ENCODE measurements at regions not wholly inside any gene's neighbourhood (a gene's known extent, or its start where the extent isn't known, plus 50 kb on each side); places are given as distances from the start of the nearest gene placed in this dataset.

- TF ChIP-seq, protein P1, sequence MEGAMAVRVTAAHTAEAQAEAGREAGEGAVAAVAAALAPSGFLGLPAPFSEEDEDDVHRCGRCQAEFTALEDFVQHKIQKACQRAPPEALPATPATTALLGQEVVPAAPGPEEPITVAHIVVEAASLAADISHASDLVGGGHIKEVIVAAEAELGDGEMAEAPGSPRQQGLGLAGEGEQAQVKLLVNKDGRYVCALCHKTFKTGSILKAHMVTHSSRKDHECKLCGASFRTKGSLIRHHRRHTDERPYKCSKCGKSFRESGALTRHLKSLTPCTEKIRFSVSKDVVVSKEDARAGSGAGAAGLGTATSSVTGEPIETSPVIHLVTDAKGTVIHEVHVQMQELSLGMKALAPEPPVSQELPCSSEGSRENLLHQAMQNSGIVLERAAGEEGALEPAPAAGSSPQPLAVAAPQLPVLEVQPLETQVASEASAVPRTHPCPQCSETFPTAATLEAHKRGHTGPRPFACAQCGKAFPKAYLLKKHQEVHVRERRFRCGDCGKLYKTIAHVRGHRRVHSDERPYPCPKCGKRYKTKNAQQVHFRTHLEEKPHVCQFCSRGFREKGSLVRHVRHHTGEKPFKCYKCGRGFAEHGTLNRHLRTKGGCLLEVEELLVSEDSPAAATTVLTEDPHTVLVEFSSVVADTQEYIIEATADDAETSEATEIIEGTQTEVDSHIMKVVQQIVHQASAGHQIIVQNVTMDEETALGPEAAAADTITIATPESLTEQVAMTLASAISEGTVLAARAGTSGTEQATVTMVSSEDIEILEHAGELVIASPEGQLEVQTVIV (CRISPR knock-in tag; IDR thresholded peaks at IDR 0.05; ENCODE audit: borderline replicate concordance), result no peak
- no peak for TF ChIP-seq ZNF311 (CRISPR knock-in tag; IDR thresholded peaks at IDR 0.05)
Measured at GRCh38 chrX:125711103-125711502, 391.4 kb downstream of the TEX13C start (continued).

- intact Hi-C loops (cut with micrococcal nuclease) (no loop called here), in situ Hi-C loops (cut with MboI) (no loop called here)
- no peak for ATAC-seq
- Histone ChIP-seq H3K9me1 (ENCODE audit: control insufficient read depth, insufficient read depth, low read length) (no peaks in the 10 kb centered on the region), H3K4me3 (no peak overlapping the region), H3K36me3 (ENCODE audit: control insufficient read depth, insufficient read depth, low read length) (no peaks in the 10 kb centered on the region), H3K9ac (ENCODE audit: insufficient read depth in 1 of 2, low read depth in 2 of 2, low read length in 2 of 2) (no peak overlapping the region), H3K4me2 (ENCODE audit: insufficient read depth, low read length) (no peak overlapping the region), H3K79me2 (ENCODE audit: control insufficient read depth, insufficient read depth, low read length) (no peaks in the 10 kb centered on the region), H2AFZ (ENCODE audit: low read depth, low read length) (no peak overlapping the region), H3K9me3 (replicated peaks; ENCODE audit: control insufficient read depth, insufficient read depth, low read depth, low read length) (no peaks in the 10 kb centered on the region), H4K20me1 (replicated peaks; ENCODE audit: control insufficient read depth, insufficient read depth, low read length) (no peaks in the 10 kb centered on the region), H3K4me1 (replicated peaks in 1 of 2; ENCODE audit: control insufficient read depth in 2 of 2, insufficient read depth in 2 of 2, low read length in 2 of 2) (no peaks in the 10 kb centered on the region), H3K27me3 (ENCODE audit: control insufficient read depth in 2 of 2, insufficient read depth in 2 of 2, low read length in 2 of 2) (no peaks in the 10 kb centered on the region), H3K27ac (ENCODE audit: extremely low read depth, low read depth, low read length) (no peak overlapping the region)
- CTCF ChIA-PET (ENCODE audit: low intra/inter-chr PET ratio), result no interaction called here
- FAIRE-seq, result no peak
- no TSS peak for BruUV-seq (replicated peaks)
- TF ChIP-seq MNT (conservative IDR thresholded peaks at IDR 0.05) (no peak), ZNF324 (CRISPR knock-in tag; IDR thresholded peaks at IDR 0.05) (no peak), ELF2 (CRISPR knock-in tag; IDR thresholded peaks at IDR 0.05) (no peak), ADNP (tag; IDR thresholded peaks at IDR 0.05) (no peak)
- TF ChIP-seq, protein P2, sequence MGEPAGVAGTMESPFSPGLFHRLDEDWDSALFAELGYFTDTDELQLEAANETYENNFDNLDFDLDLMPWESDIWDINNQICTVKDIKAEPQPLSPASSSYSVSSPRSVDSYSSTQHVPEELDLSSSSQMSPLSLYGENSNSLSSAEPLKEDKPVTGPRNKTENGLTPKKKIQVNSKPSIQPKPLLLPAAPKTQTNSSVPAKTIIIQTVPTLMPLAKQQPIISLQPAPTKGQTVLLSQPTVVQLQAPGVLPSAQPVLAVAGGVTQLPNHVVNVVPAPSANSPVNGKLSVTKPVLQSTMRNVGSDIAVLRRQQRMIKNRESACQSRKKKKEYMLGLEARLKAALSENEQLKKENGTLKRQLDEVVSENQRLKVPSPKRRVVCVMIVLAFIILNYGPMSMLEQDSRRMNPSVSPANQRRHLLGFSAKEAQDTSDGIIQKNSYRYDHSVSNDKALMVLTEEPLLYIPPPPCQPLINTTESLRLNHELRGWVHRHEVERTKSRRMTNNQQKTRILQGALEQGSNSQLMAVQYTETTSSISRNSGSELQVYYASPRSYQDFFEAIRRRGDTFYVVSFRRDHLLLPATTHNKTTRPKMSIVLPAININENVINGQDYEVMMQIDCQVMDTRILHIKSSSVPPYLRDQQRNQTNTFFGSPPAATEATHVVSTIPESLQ (CRISPR knock-in tag; IDR thresholded peaks at IDR 0.05), result no peak
- 0% methylated on average over 3 of the region's 3 CpGs for WGBS (ENCODE audit: insufficient coverage, low coverage, missing lambda C conversion rate)
- POLR2A ChIA-PET, result no interaction called here
- no peak for DNase-seq (ENCODE audit: extremely low read depth in 1 of 4, low spot score in 3 of 4)
Measured at GRCh38 chrX:125713633-125714032, 394.0 kb downstream of the TEX13C start.
